Sciatic nerve (tissue), 2 donors: ENCODE measurements at regions not wholly inside any gene's neighbourhood (a gene's known extent, or its start where the extent isn't known, plus 50 kb on each side); places are given as distances from the start of the nearest gene placed in this dataset.

Experiments
- ATAC-seq: fragments of 200-7000 bp; cut with Tn5 transposase; one replicate; pipeline ENCODE4 v1.9.1; 2020; ENCODE audit warnings: mild to moderate bottlenecking, moderate library complexity
- DNase-seq: peaks from one replicate; pipeline ENCODE4 v3.0.0-alpha.2; 2020; ENCODE audit warnings: low spot score
- intact Hi-C: fragments of 100-400 bp; cut with DNase I; formaldehyde crosslinking; loops from one replicate; pipeline ENCODE4 v1.14.2; 2022
- donor health status: DM: no; HTN: no; CAD: no.
- donor health status: DM: no; HTN: no; CAD: no.

DNA sequence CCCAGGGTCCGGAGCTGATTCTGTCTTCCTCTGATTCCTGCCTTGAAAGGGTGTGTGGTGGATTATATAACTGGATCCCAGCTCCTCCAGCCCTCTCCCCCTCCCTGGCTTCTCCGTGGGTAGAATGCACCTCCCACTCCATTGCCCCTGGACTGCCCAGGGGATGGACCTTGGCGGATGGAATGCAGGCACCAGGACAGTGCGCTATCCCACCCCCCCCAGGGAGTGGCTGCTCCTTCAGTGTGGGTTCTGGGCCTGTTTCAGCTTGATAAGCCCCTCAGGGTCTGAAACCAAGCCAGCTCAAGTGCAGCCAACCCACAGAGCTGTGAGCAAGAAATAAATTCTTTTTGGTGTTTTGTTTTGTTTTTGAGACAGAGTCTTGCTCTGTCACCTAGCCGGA lies 112.4 kb upstream of the TMEM132D start:
- ATAC-seq (no peak), DNase-seq (no peak)
- intact Hi-C loops: no loop called here

DNA sequence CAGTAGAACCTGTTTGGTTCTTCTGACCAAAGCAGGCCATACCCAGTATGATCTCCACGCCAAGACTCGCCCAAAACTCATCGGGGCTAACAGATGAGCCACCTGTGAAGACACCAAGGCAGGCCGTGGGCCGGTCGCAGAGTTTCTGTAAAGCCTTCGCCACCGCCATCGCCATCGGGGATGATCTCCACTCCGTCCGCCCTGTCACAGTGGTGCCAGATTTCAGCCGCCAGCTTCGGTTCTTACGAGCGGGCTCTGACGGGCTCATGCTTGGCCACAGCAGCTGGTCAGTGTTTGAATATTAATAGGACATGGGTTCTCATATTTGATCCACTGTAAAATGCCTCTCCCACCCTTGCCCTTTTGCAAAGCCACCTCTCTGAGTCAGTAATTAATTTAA lies 113.2 kb upstream of the TMEM132D start:
- no peak for ATAC-seq
- intact Hi-C loops: no loop called here
- DNase-seq: no peak

DNA sequence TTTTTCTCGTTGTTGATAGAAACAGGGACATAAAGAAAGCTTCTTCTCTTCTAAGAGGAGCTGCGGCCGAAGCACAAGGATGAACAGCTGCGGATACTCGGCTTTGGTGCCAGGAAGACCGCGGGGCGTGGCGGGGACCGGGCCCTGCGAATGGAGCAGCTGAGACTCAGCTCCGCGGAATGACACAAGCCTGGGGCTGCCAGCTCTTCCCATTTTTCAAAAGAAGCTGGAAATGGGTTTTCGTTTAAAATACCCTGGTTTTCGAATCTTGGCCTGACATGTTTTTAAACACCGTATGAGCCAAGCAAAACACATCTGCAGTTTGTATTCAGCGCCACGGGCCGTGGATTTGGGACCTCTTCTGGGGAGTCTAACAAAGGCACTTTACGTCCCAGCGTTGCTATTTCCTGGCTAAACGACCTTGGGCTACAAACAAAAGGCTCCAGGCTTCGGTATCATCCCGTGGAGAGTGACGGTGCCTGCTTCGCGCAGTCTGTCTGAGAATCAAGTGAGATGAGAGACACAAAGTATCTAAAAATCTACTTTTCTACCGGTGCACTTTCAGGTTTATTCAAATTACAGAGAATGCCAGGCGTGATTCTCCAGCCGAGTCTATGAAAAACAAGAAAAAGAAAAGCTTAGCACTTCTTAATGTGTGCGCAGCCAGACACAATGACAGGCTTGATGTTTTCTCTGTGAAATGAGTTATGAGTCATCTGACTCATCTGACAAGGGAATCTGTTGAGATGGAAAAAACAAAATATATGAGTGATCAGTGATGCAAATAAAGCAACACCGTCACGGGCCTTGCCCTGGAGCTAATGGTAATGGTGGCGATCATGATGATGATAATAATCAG lies 114.0 kb upstream of the TMEM132D start:
- peak; percentile 73 for ATAC-seq
- intact Hi-C loops: no loop called here
- DNase-seq: peak; percentile 37

DNA sequence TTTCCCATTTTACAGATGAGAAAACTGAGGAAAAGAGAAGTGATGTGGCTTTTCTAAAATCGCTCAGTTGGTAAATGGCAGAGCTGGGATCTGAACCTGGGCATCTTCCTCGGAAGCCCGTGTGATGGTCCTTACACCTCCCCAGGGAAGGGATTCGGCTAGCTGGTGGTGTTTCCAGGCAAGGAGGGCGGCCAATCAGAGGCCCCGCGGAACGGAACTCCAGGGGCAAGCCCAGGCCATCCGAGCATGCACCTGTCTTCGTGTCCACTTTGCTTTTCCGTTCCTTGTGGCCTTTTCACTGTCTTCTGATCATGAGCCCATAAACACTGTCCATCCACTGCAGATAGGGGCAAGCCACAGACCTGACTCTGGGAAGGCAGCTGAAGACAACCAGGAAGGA lies 114.8 kb upstream of the TMEM132D start:
- ATAC-seq (no peak), DNase-seq (peak; percentile 21)
- intact Hi-C loops: no loop called here

DNA sequence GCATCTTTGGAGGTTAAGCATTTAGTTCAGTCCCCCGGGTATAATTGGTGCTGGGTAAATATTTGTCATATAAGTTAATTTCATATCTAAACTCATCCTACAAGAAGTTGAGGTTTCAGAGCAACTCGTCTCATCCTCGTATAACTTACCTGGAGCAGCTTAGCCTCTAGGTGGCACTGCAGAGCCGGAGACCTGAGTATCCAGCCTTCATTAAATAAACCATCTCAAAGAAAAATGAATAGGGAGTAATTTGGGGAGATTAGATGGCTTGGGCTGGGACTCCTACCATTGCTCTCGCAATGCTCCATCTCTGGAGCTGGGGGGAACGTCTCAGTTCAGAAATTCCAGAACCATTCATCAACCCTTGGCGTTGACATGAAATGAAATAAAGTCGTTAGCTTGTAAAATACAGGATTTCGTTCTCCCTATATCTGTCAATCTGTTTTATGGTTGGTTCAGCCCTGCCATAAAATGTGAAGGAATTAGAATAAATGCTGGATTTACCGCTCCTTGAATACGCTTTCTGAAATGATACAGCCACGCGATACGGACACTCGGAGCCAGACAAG lies 122.9 kb upstream of the TMEM132D start:
- ATAC-seq: no peak
- intact Hi-C loops: no loop called here
- peak; percentile 32 for DNase-seq

DNA sequence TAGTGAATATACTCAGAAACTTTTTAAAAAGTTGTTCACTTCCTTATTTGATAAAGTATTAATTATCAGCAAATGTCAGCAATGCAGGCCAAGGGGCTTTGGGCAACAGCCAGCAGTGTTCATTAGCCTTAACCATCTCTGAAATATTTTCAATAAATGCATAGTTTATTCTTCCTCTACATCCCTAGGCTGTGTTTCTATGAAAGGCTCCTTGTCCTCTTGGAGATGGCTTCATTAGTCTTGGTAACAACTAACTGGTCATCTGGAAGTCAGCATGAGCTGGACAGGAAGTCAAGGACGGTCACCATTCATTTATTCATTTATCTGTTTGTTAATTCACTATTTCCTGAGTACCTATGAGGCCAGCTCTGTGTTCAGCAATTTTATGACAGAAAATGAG lies 124.0 kb upstream of the TMEM132D start:
- DNase-seq (no peak), ATAC-seq (no peak)
- intact Hi-C loops: no loop called here

DNA sequence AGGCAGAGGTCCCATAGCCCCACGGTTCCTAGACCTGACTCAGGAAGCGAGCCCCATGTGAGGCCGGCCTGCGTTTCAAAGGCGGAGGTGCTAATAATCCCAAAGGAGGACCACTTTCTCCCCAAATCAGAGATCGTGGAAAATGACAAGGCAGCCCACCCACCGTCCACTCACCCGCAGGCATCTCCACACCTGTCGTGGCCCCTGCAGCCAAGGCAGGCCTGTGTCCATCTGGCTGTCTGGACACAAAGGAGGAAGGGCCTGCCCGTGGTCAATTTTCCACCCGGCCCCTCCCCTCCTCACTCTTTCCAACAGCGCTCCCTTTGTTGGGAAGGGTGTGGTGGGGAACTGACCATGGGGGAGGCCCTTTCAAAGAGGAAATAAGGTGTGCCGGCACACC lies 125.3 kb upstream of the TMEM132D start:
- no peak for DNase-seq
- intact Hi-C loops: no loop called here
- ATAC-seq: no peak

DNA sequence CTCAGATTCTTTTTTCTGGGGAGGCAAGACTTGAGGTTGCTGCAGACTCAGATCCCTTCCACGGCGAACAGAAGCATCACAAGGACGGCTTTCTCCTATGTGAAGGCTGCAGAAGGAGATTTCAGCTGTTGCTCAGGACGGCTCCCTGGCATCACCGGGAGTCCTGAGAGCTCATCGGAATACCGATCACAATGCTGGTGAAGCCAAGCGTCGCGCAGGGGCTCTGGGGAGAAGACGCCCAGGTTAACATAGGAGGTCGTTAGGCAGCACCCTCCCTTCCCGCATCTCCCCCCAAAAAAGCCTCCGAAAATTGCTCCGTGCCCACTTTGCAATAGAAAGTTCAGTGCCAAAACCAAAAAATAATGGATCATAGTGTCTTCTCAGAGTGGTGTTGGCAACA lies 127.2 kb upstream of the TMEM132D start:
- intact Hi-C loops: no loop called here
- ATAC-seq (no peak), DNase-seq (no peak)

DNA sequence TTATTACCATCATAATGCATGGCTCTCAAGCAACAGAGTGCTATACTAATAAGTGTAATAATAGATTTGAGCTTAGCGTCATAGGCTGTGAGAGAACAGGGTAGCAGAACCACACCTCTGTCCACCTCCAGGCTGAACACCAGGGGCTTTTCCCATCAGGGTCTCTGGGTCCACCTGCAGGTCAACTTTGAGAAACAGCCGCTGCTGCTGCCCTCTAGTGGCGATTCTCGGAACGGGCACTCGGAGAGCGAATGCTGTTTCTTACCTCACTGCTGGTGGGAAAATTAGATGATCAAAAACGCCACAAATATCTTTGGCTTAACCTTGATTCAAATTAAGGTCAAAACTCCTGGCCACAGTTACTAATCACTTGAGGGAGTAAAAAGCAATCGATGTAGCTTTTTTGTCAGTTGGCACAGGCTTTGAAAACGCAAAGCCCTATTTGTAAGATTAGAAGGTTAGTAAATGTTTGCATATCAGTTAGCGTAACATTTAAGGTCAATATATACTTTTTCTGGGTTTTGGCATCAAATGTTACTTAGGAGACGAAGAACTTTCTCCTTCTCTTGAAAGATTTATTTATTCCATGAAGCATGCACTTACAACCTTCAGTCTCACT lies 127.9 kb upstream of the TMEM132D start:
- DNase-seq (no peak), ATAC-seq (no peak)
- intact Hi-C loops: no loop called here

DNA sequence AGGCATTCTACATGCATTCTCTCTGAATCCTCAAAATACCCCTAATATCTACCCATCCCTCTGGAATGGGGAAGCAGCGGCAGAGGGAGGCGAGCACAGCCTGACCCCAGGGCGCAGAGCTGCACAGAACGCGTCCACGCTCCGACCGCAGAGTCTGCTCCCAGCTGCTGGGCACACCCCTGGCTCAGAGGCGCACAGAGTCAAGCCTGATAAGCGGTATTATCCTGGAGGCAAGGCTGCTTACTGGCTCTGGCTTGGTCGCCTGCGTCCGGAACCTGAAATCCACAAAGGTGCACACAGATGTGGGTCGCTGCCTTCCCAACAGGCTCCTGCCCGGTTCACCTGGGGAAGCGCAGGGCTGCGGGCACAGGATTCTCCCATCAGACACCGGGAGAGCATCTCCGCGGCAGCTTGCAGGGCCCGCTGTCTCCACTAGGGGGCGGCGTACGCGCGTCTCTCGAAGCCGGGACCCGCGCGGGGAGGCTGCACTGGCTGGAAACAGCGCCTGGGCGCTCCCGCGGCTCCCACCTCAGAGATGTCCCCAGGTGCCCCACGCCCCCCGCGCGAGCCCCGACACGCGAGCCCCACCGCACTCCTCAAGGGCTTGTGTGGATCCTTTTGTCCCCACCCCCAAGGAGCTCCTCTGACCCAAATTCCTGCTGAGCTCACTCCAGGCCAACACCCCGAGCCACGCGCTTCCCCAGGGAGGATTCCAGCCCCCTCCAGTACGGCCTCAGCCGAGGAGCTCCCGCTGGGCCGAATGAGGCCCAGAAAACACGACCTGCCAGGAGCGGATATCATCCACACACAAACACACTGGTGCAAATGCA lies 120.1 kb upstream of the FZD10 start:
- DNase-seq: peak; percentile 76

DNA sequence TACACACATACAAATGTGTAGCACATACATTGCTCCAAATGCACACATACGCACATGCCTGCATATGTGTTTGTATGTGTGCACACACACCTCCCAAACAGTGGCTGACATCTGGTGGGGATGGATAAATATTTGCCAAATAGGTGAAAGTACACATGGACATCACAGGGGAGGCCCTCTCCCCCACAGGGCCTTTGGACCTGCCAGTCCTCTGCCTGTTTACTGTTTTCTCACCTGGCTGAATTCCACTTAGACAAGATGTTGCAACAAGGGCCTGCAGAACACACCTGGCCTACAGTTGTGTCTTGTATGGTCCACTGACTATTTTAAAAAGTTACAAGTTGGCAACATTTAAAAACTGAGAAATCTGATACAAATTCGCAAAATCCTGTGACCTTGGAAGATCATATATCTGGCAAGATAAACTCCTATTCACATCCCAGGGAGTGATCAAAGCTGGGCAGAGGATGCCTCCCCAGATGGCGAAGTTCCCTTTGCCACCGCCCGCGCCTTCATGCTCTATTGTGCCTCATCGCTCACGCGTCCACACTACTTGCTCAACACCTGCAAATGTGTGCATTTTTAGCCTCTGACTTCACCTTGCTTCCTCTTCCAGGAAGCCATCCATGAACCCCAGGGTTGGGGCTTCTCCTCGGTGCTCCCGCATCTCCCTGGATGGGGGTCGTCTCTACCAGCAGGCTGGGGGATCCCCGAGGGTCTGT lies 118.4 kb upstream of the FZD10 start:
- DNase-seq: no peak
- no peak for ATAC-seq
- intact Hi-C loops: no loop called here

More for the DNA sequence above, 120.1 kb upstream of the FZD10 start:
- intact Hi-C loops: no loop called here
- ATAC-seq: peak; percentile 38

DNA sequence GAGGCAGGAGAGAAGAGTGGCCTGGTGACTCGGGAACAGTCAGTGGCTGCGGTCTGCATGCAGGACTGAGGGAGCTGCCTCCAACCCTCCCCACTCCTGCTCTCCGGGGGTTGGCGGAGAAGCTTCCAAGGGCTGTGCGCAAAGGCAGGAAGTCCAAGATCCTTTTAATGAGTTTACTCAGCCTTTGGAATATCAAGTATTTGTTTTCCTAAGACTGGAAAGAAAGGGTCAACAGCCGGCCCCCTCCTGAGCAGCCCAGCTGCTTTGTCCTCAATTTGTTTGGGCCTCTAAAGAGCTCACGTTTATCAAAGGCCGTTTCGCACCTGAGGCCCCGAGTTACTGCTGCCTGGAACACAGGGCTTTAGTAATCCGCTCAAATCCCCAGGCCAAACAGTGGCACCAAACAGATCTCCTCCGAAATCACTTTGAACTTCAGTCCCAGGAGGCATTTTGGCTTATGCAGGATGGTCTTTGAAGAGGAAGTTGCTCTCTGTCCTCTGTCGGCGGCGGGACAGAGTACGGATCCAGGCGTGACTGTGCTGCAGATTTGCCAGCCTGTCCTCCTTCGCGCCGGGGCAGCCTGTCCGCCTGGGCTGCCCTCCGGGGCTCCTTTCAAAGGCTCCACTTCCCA lies 117.2 kb upstream of the FZD10 start:
- ATAC-seq (no peak), DNase-seq (no peak)
- intact Hi-C loops: no loop called here

DNA sequence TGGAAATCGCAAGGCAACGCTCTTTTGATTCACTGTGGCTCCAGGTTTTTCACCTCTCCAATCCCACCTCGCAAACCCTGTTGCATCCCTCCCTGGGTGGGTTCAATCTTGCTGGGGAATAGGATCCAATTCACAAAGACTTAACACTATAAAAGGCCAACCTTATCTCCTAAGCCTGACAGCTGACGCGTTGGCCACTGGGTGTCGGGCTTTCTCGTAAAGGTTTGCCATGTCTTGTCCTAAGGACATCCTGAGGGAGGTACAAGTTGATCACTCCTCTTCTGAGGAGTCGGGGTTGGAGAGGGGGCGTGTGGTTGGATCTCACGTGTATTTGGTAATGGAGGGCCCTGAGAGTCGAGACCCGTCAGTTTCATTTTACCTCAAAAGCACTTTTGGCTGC lies 112.6 kb upstream of the FZD10 start:
- intact Hi-C loops: loop anchor here (10.0 kb wide), 1 partner anchor 285 kb away; the partner anchor contains the start of gene PIWIL1
- ATAC-seq (no peak), DNase-seq (no peak)

DNA sequence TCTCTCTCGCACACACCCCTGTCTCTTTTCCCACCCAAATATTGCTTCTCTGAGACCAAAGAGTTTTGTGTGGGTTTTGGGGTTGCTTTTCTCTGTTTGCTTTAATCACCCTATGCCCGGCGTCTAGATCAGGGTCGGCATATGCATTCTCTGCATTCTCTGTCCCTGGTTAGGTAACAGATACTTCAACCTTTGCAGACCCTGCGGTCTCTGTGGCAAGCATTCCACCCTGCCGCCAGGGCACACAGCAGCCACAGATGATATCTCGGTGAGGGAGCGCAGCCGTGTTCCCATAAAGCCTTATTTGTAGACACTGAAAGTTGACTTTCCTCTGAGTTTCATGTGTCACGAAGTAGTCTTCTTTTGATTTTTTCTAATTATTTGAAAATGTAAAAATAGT lies 110.4 kb upstream of the FZD10 start:
- intact Hi-C loops: loop anchor here (10.0 kb wide), 1 partner anchor 283 kb away; the partner anchor contains the start of gene PIWIL1
- DNase-seq: no peak
- no peak for ATAC-seq

DNA sequence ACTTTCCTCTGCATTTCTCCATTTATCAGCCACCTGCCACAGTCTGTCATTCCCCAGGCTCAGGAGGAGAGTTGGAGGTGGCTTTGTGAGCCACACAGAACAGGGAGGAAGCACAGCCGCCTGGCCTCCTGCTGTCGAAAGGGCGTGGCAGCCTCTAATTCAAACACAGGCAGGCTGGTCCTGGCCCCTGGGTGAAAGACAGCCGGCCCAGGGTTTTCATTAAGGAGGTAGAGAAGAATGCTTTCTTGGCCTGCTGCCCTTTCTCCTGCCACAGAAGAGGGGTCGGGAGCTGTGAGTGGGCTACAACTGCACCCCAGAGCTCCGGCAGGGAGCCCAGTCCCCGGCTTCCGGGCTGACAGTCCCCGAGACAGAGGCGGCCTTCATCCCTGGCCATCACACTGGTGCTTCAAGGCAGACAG lies 108.6 kb upstream of the FZD10 start:
- DNase-seq: no peak
- intact Hi-C loops: loop anchor here (10.0 kb wide), 1 partner anchor 281 kb away; the partner anchor contains the start of gene PIWIL1
- ATAC-seq: no peak

DNA sequence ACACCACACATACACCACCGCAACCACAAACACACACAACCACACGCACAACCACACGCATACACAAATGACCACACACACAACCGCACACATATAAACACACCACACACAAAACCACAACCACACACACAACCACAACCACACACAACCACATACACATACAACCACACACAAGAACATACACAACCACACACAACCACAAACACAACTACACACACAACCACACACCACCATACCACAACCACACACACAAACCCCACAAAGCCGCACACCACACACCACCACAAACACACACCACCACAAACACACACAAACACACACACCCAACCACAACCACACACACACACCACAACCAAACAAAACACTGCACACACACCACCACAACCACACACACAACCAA lies 107.5 kb upstream of the FZD10 start:
- intact Hi-C loops: loop anchor here (10.0 kb wide), 1 partner anchor 280 kb away; the partner anchor contains the start of gene PIWIL1
- no peak for ATAC-seq

DNA sequence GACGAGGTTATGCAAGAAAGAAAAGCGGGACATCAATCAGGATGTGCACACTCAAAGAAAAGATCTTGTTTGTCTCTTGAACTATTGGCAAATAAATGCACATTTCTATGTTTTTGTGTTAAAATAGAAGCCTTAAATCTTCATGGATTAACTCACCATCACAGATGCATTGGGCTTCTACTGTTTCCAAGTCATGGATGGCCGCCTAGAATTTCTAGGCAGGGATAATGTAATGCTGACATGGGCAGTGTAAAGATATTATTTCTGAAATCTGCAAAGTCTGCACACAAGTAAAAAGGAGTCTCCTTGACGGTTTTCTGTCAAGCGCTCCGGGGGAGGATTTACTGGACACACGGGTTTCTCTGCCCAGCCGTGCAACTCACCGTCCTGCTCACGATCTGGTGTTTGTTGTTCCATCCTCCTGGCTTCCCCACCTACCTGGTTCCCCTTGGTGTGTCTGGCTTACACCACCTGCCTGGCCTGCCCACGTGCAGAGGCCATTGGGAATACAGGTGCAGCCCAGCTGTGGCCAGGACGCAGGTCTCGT lies 103.3 kb upstream of the FZD10 start:
- DNase-seq (no peak), ATAC-seq (no peak)
- intact Hi-C loops: loop anchor here (10.0 kb wide), 1 partner anchor 276 kb away; the partner anchor contains the start of gene PIWIL1

More for the DNA sequence above, 107.5 kb upstream of the FZD10 start:
- no peak for DNase-seq

DNA sequence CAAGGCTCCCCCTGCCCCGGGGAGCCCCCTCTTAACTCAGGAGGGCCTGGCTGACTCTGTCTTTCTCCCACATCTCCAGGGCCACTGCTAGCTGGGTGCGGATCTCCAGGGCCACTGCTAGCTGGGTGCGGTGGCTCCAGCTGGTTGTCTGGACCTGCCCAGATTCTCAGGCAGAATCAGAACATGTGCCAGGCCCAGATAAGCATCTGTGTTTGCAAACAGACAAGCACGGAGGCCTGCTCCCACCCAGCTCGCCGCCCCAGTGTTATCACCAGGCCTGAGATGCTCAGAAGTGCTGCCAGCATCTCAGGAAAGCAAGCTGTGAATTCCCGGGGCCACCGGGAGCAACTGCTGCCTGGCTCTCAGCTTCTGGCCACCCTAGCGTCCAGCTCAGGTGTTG lies 98.4 kb upstream of the FZD10 start:
- intact Hi-C loops: no loop called here
- ATAC-seq: no peak

More for the DNA sequence above, 98.4 kb upstream of the FZD10 start:
- DNase-seq: no peak
